A549 (cell line): ENCODE measurements at regions not wholly inside any gene's neighbourhood (a gene's known extent, or its start where the extent isn't known, plus 50 kb on each side); places are given as distances from the start of the nearest gene placed in this dataset.
"Not testable (repeated sequence)": the region's sequence is repeated elsewhere in the genome, so short reads cannot be mapped to it uniquely, and the experiment has no call there.

Experiments
- CEBPB ChIP-seq, 2 experiments: fragments of >200 bp in 1 of 2; sonication (Bioruptor Twin) in 1 of 2; formaldehyde crosslinking in 1 of 2; IDR thresholded peaks; 2 replicates each; pipeline ENCODE4 v1.6.1; 2012 to 2016
- EP300 ChIP-seq, 2 experiments: fragments of >200 bp; sonication (Bioruptor Twin); formaldehyde crosslinking; IDR thresholded peaks; 2 replicates in 1 of 2; 3 replicates in 1 of 2; pipeline ENCODE4 v1.6.1; 2016 to 2017
- ESRRA ChIP-seq: fragments of 150-350 bp; IDR thresholded peaks from 2 replicates; pipeline ENCODE4 v1.6.1; 2014; ENCODE audit warnings: mild to moderate bottlenecking, low read length, borderline replicate concordance
- JUNB ChIP-seq: fragments of >200 bp; sonication (Bioruptor Twin); formaldehyde crosslinking; IDR thresholded peaks from 2 replicates; pipeline ENCODE4 v1.6.1; 2016
- NR3C1 ChIP-seq: fragments of >200 bp; sonication (Bioruptor Twin); formaldehyde crosslinking; IDR thresholded peaks from 3 replicates; pipeline ENCODE4 v1.6.1; 2017
- POLR2A ChIP-seq: IDR thresholded peaks from 2 replicates; pipeline ENCODE4 v1.6.1; 2012; ENCODE audit warnings: mild to moderate bottlenecking, low read length
- RCOR1 ChIP-seq: fragments of 150-350 bp; IDR thresholded peaks from 2 replicates; pipeline ENCODE4 v1.6.1; 2014; ENCODE audit warnings: antibody characterized with exemption, low read length, low read depth
- RNF2 ChIP-seq: fragments of 200-600 bp; sonication (generic); IDR thresholded peaks from 2 replicates; pipeline ENCODE4 v1.6.1; 2016; ENCODE audit warnings: low read depth, mild to moderate bottlenecking, antibody characterized with exemption, moderate library complexity, borderline replicate concordance
- TF ChIP-seq, protein P1 (sequence below): IDR thresholded peaks from 2 replicates; pipeline ENCODE4 v1.6.1; 2012
- TF ChIP-seq, protein P2 (sequence below): fragments of >200 bp; sonication (Bioruptor Twin); formaldehyde crosslinking; IDR thresholded peaks from 3 replicates; pipeline ENCODE4 v1.5.1; 2016

DNA sequence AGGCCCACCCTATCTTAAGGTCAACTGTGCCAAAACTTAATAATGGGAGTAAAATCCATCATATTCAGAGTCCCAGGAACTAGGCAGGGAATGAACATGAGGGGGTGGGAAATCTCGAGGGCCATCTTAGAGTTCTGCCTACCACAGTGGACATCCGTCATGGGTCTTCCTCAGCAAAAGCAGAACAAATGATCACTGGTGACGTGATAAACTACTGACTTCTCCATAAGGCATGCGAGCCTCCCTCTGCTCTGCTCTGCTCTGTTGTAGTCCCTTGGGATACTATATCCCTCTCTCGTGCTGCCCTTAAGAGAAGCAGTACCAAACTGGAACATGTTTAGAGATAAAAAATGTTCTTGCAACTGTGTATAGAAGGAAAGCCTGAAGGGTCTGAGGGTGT lies 603.8 kb downstream of the TTLL7 start:
- TF ChIP-seq, protein P1, sequence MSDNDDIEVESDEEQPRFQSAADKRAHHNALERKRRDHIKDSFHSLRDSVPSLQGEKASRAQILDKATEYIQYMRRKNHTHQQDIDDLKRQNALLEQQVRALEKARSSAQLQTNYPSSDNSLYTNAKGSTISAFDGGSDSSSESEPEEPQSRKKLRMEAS, result not testable (repeated sequence)
- TF ChIP-seq CEBPB (IDR thresholded peaks at IDR 0.05); JUNB; ESRRA; POLR2A; RNF2; RCOR1; EP300 (IDR thresholded peaks at IDR 0.05); NR3C1: not testable (repeated sequence)
- TF ChIP-seq, protein P2, sequence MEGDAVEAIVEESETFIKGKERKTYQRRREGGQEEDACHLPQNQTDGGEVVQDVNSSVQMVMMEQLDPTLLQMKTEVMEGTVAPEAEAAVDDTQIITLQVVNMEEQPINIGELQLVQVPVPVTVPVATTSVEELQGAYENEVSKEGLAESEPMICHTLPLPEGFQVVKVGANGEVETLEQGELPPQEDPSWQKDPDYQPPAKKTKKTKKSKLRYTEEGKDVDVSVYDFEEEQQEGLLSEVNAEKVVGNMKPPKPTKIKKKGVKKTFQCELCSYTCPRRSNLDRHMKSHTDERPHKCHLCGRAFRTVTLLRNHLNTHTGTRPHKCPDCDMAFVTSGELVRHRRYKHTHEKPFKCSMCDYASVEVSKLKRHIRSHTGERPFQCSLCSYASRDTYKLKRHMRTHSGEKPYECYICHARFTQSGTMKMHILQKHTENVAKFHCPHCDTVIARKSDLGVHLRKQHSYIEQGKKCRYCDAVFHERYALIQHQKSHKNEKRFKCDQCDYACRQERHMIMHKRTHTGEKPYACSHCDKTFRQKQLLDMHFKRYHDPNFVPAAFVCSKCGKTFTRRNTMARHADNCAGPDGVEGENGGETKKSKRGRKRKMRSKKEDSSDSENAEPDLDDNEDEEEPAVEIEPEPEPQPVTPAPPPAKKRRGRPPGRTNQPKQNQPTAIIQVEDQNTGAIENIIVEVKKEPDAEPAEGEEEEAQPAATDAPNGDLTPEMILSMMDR, result not testable (repeated sequence)
